HEK293T (cell line): ENCODE measurements at regions not wholly inside any gene's neighbourhood (a gene's known extent, or its start where the extent isn't known, plus 50 kb on each side); places are given as distances from the start of the nearest gene placed in this dataset.

ENCODE experiments used
- BHLHE40 ChIP-seq: fragments of 450-650 bp; IDR thresholded peaks from 2 replicates; pipeline ENCODE4 v1.6.1; 2016; ENCODE audit warnings: mild to moderate bottlenecking, moderate library complexity, borderline replicate concordance
- ELF4 ChIP-seq: fragments of 450-650 bp; IDR thresholded peaks from 2 replicates; pipeline ENCODE4 v1.6.1; 2017; ENCODE audit warnings: antibody characterized with exemption
- FOXA1 ChIP-seq: fragments of 450-650 bp; IDR thresholded peaks from 2 replicates; pipeline ENCODE4 v1.6.1; 2016; ENCODE audit warnings: mild to moderate bottlenecking
- FOXM1 ChIP-seq: fragments of 450-650 bp; IDR thresholded peaks from 2 replicates; pipeline ENCODE4 v1.6.1; 2017; ENCODE audit warnings: mild to moderate bottlenecking, borderline replicate concordance
- HDGF ChIP-seq: fragments of 450-650 bp; IDR thresholded peaks from 2 replicates; pipeline ENCODE4 v1.6.1; 2017; ENCODE audit warnings: antibody characterized with exemption, borderline replicate concordance
- SP1 ChIP-seq: fragments of 450-650 bp; IDR thresholded peaks from 2 replicates; pipeline ENCODE4 v1.6.1; 2017
- SUZ12 ChIP-seq: fragments of 450-650 bp; IDR thresholded peaks from 2 replicates; pipeline ENCODE4 v1.6.1; 2016; ENCODE audit warnings: mild to moderate bottlenecking
- TF ChIP-seq, protein P1 (sequence below): fragments of 450-650 bp; IDR thresholded peaks from 2 replicates; pipeline ENCODE4 v1.6.1; 2016

DNA sequence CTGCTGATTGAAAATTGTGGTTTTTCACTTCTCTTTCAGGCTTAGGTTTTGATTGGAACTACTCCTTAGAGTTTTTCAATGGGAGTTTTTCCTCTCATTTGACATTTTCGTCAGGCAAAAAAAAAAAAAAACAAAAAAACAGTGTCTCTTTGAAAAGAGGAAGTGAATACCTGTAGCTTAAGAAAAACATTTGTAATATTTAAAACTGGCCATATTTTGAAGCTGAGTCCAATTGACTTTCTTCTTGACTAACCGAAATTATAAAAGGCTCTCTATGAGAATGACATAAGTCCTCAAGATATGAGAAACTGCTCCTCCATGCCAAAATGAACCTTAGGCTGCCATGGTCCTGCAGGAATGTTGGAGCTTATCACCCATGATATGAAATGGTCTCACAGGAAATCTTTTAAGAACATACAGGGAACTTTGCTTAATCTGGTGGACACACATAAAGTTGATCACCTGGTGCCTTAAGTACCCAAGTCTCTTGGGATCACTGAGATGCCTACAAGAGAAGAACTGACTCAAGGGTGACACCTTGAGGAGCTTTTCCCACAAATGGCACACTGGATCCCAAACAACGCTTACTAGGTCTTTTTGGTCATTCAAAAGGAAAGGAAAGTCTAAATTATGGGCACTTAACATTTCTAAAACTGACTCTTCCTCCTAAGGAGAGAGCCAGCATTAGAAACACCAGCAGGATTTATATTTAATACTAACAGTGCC, 263.4 kb downstream of the CDC14C start:
- TF ChIP-seq FOXA1 (no peak), FOXM1 (no peak), SUZ12 (no peak), HDGF (no peak), ELF4 (no peak), BHLHE40 (no peak), SP1 (no peak)
- TF ChIP-seq, protein P1, sequence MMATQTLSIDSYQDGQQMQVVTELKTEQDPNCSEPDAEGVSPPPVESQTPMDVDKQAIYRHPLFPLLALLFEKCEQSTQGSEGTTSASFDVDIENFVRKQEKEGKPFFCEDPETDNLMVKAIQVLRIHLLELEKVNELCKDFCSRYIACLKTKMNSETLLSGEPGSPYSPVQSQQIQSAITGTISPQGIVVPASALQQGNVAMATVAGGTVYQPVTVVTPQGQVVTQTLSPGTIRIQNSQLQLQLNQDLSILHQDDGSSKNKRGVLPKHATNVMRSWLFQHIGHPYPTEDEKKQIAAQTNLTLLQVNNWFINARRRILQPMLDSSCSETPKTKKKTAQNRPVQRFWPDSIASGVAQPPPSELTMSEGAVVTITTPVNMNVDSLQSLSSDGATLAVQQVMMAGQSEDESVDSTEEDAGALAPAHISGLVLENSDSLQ, result no peak
